ENCODE measurements at regions not wholly inside any gene's neighbourhood (a gene's known extent, or its start where the extent isn't known, plus 50 kb on each side); places are given as distances from the start of the nearest gene placed in this dataset.

- TF ChIP-seq PKNOX1 (IDR thresholded peaks at IDR 0.05) = no peak
- TF ChIP-seq FOXA1 (IDR thresholded peaks at IDR 0.05) = no peak
- no peak for TF ChIP-seq SP1 (IDR thresholded peaks at IDR 0.05)
- TF ChIP-seq FOXM1 (IDR thresholded peaks at IDR 0.05; ENCODE audit: borderline replicate concordance) = no peak
- no peak for TF ChIP-seq ARNT (IDR thresholded peaks at IDR 0.05)
- no peak for TF ChIP-seq HDGF (IDR thresholded peaks at IDR 0.05; ENCODE audit: borderline replicate concordance)
- TF ChIP-seq LEF1 (IDR thresholded peaks at IDR 0.05; ENCODE audit: borderline replicate concordance) = no peak
- TF ChIP-seq BHLHE40 (IDR thresholded peaks at IDR 0.05; ENCODE audit: borderline replicate concordance) = no peak
- no peak for TF ChIP-seq FOXK2 (IDR thresholded peaks at IDR 0.05)
- no peak for TF ChIP-seq SUZ12 (IDR thresholded peaks at IDR 0.05)
- TF ChIP-seq CTBP1 (IDR thresholded peaks at IDR 0.05; ENCODE audit: borderline replicate concordance) = no peak
Measured at GRCh38 chr1:89472253-89472652, 52.4 kb upstream of the LRRC8B start.
